ENCODE measurements at regions not wholly inside any gene's neighbourhood (a gene's known extent, or its start where the extent isn't known, plus 50 kb on each side); places are given as distances from the start of the nearest gene placed in this dataset.

DNA sequence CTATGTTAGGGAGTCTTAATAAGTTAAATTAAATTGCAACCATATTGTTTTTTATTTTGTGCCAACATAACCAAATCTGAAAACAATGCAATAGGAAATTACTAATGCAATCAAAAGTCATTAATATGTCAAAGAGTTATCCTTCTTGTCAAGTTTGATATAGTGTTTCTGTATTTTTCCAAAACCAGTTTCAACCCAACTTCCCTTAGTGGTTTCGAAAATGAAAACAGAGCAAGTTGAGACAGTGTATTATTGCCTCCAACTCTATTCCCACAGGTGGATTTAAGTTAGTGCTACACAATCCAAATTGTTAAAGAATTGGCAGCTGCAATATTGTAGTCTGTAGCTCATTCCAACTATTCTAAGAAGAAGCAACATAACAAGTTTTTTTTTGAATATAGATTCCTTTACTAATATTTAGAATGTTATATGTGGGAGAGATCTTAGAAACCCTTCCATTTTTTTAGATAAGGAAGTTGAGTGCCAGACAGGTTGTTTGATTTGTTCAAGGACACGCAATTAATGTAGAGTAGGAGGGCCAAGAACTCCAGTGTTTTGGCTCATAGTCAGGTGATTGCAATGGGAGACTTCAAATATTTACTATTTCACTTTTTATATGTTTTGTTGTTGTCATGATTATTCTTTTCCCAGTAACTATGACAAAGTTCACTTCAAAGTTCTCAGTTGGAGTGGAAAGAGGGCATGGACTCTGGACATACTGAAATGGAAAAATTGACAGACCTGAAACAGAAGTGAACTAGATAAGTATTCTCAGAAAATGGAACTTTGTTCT is 282.4 kb upstream of the HSF2 start:
- POLR2A ChIA-PET: no interaction called here
- intact Hi-C loops (cut with micrococcal nuclease): no loop called here
- TF ChIP-seq, protein P1, sequence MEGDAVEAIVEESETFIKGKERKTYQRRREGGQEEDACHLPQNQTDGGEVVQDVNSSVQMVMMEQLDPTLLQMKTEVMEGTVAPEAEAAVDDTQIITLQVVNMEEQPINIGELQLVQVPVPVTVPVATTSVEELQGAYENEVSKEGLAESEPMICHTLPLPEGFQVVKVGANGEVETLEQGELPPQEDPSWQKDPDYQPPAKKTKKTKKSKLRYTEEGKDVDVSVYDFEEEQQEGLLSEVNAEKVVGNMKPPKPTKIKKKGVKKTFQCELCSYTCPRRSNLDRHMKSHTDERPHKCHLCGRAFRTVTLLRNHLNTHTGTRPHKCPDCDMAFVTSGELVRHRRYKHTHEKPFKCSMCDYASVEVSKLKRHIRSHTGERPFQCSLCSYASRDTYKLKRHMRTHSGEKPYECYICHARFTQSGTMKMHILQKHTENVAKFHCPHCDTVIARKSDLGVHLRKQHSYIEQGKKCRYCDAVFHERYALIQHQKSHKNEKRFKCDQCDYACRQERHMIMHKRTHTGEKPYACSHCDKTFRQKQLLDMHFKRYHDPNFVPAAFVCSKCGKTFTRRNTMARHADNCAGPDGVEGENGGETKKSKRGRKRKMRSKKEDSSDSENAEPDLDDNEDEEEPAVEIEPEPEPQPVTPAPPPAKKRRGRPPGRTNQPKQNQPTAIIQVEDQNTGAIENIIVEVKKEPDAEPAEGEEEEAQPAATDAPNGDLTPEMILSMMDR (IDR thresholded peaks at IDR 0.05): no peak
- Mint-ChIP-seq H3K4me3 (no peak overlapping the region), H3K27me3 (no peaks in the 10 kb centered on the region), H3K27ac (no peak overlapping the region), H3K4me1 (no peaks in the 10 kb centered on the region), H3K9me3 (no peaks in the 10 kb centered on the region), H3K36me3 (ENCODE audit: low read depth) (no peaks in the 10 kb centered on the region)
- CTCF ChIA-PET: no interaction called here
- DNase-seq (no peak), ATAC-seq (ENCODE audit: low read depth) (no peak)

GRCh38 chr6:122118945-122119506 is 280.4 kb upstream of the HSF2 start:
- intact Hi-C loops (cut with micrococcal nuclease): no loop called here
- TF ChIP-seq, protein P1 (IDR thresholded peaks at IDR 0.05): no peak
- DNase-seq (no peak), ATAC-seq (ENCODE audit: low read depth) (no peak)
- Mint-ChIP-seq H3K4me3 (no peak overlapping the region), H3K27me3 (no peaks in the 10 kb centered on the region), H3K27ac (no peak overlapping the region), H3K9me3 (no peaks in the 10 kb centered on the region), H3K4me1 (no peaks in the 10 kb centered on the region), H3K36me3 (ENCODE audit: low read depth) (no peaks in the 10 kb centered on the region)
- CTCF ChIA-PET: no interaction called here
- POLR2A ChIA-PET: no interaction called here

- intact Hi-C loops (cut with micrococcal nuclease): no loop called here
- H3K9me3 Mint-ChIP-seq: no peaks in the 10 kb centered on the region
- no peak overlapping the region for H3K4me3 Mint-ChIP-seq
- H3K27me3 Mint-ChIP-seq: no peaks in the 10 kb centered on the region
- CTCF ChIA-PET: no interaction called here
- no peak overlapping the region for H3K27ac Mint-ChIP-seq
- H3K4me1 Mint-ChIP-seq: no peaks in the 10 kb centered on the region
- ATAC-seq (ENCODE audit: low read depth) (no peak), DNase-seq (no peak)
- POLR2A ChIA-PET: no interaction called here
- TF ChIP-seq, protein P1 (IDR thresholded peaks at IDR 0.05): no peak
- no peaks in the 10 kb centered on the region for H3K36me3 Mint-ChIP-seq (ENCODE audit: low read depth)
Measured at GRCh38 chr6:122122202-122122601, 277.2 kb upstream of the HSF2 start.

- intact Hi-C loops (cut with micrococcal nuclease): no loop called here
- Mint-ChIP-seq H3K27me3 (no peaks in the 10 kb centered on the region), H3K4me3 (no peak overlapping the region), H3K27ac (no peak overlapping the region), H3K9me3 (no peaks in the 10 kb centered on the region), H3K36me3 (ENCODE audit: low read depth) (no peaks in the 10 kb centered on the region), H3K4me1 (no peaks in the 10 kb centered on the region)
- POLR2A ChIA-PET: no interaction called here
- CTCF ChIA-PET: no interaction called here
- DNase-seq: no peak
- TF ChIP-seq, protein P1 (IDR thresholded peaks at IDR 0.05): no peak
- no peak for ATAC-seq (ENCODE audit: low read depth)
Measured at GRCh38 chr6:122122686-122123085, 276.8 kb upstream of the HSF2 start.

- CTCF ChIA-PET: no interaction called here
- Mint-ChIP-seq H3K36me3 (ENCODE audit: low read depth) (no peaks in the 10 kb centered on the region), H3K9me3 (no peaks in the 10 kb centered on the region), H3K4me1 (no peaks in the 10 kb centered on the region), H3K4me3 (no peak overlapping the region), H3K27me3 (no peaks in the 10 kb centered on the region), H3K27ac (no peak overlapping the region)
- POLR2A ChIA-PET: no interaction called here
- TF ChIP-seq, protein P1 (IDR thresholded peaks at IDR 0.05): no peak
- intact Hi-C loops (cut with micrococcal nuclease): no loop called here
- ATAC-seq (ENCODE audit: low read depth): no peak
- DNase-seq: no peak
Measured at GRCh38 chr6:122124908-122125307, 274.5 kb upstream of the HSF2 start.

Measured in activated B cell treated with CpG ODN at 0.5 μM for 24 hours (primary cell).